CD4-positive, alpha-beta T cell treated with Interleukin-6 for 4 hours (primary cell): ENCODE measurements at regions not wholly inside any gene's neighbourhood (a gene's known extent, or its start where the extent isn't known, plus 50 kb on each side); places are given as distances from the start of the nearest gene placed in this dataset.
"Not testable (repeated sequence)": the region's sequence is repeated elsewhere in the genome, so short reads cannot be mapped to it uniquely, and the experiment has no call there.

ENCODE experiments used
- DNase-seq: peaks from one replicate; pipeline ENCODE4 v3.0.0-alpha.2; 2020; ENCODE audit warnings: mixed read lengths

GRCh38 chr15:30760633-30761032 is 134.7 kb downstream of the ARHGAP11B start:
- DNase-seq, result not testable (repeated sequence)

DNA sequence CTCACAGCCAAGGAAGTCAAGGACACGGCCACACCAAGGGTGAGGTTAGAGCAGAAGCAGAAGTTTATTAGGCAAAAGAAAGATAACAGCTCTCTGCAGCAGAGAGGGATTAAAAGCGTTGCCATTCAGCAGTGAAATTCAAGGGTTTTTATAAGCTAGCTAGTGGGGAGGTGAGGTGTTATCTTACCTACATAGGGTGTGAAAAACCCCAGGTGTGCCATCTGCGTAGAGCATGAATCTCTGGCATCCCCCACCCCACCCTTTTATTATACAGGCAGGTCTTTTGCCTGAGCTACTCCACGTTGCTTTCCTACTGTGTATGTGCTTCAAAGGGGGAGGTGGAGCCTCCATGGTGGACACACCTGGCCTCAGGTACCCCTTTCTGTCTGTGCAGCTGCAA is 135.4 kb downstream of the ARHGAP11B start:
- DNase-seq, result not testable (repeated sequence)

DNA sequence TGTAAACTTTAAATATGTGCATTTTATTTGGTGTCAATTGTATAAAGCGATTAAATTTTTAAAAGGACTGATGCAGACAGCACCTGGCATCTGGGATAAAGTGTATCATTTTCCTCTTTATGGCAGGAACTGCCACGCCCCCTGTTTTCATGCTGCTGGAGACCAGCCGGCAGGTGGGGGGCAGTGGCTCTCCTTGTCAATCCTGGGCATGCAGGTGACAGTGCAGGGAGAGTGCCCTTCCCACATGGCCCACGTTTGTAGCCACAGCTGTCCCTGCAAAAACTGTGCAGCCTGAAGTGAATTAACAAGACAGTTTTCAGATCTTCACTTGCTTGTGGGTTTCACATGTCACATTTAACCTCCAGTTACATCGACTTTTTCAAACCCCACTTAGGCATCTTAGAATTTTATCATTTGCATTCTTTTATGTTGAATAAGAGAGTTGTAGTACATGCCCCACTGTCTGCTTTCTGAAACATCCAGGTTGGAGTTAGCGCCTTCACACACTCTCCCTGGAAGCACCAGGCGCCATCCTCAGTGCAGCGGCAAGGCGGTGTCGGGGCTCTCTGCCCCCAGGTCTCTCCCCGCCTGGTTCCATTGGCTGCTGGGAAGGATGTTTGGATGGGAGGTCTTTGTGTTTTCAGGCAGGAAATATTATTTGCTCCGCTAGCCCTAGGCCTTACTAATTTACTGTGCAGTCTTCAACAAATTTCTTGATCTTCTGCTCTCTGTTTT is 134.2 kb upstream of the FAN1 start:
- not testable (repeated sequence) for DNase-seq

GRCh38 chr15:30770759-30771158 is 133.0 kb upstream of the FAN1 start:
- DNase-seq, result no peak

GRCh38 chr15:30783019-30783418 is 120.7 kb upstream of the FAN1 start:
- no peak for DNase-seq

DNA sequence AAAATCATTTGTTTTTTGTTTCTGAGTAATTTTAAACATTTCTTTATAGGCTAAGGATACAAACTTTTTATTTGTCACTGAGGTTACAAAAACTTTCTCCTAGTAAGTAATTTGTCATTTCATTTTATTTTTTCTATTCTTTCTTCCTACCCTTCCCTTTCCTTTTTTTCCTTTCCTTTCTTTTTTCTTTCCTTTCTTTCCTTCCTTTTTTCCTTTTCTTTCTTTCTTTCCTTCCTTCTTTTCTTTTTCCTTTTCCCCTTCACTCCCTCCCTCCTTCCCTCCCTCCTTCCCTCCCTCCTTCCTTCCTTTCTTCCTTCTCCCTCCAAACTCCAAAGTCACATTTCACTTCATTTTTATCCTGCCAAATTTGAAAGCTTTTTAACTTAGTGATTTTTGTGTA is 115.1 kb upstream of the FAN1 start:
- DNase-seq, result no peak

DNA sequence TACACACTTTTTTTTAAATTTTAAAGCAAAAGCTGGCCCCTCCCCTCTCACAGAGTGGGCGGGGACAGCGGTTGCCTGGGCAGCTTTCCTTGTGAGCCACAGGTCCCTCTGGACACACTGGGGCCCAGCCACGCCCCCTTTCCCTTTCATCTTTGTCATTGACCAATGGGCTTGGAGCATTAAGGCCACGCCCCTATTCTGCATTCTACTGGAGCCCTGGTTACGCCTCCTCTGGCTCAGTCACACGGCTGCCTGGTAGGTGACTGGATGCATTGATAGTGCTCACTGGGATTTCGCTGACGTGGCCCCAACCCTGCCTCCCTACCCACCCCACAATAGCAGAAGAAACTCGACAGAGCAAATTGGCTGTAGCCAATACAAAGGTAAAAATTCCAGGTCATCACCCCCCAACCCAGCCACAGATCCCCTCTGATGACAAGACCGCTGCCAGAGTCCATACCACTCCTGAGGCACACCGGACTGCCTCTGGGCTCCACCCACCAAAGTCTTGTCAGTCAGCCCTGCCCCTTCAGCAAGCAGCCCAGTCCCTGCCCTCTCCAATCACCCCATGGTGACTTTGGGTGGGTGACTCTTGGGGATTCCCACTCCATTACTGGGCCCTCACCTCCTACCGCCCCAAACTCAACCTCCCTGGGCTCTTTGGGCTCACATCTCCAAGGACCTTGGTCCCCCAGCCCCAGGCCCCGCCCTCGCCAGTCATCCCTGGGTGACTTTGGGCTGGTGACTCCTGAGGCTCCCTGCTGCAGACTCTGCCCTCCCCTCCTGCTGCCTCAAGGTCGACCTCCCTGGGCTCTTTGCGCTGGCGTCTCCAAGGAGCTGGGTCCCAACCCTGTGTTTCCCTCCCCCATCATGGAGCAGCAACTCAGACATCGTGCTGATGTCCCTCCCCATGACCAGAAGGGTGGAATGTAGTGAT is 112.2 kb upstream of the FAN1 start:
- no peak for DNase-seq

GRCh38 chr15:30792843-30793242 is 110.9 kb upstream of the FAN1 start:
- DNase-seq, result not testable (repeated sequence)

DNA sequence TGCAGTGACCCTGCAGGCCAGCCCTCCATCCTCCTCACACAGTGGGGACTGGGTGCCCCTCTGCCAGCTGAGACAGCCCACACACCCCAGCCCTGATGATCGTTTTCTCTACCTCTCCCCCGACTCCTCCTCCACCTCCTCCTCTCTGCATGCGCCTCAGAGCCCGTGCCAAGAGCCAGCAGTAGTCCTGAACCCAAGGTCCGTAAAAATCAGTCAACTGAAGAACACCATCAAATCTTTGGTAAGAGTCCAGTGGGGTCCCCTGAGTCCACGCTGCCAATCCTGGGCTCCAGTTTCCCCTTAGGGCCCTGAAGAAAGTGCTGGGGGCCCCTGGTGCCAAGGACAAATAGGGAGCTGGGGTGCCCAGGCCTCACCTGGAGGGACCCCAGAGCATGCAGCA is 109.3 kb upstream of the FAN1 start:
- DNase-seq, result no peak

- not testable (repeated sequence) for DNase-seq
These were observed 104.2 kb upstream of the FAN1 start for GRCh38 chr15:30799565-30799964.

- not testable (repeated sequence) for DNase-seq
These were observed 102.4 kb upstream of the FAN1 start for GRCh38 chr15:30801140-30801895.

DNA sequence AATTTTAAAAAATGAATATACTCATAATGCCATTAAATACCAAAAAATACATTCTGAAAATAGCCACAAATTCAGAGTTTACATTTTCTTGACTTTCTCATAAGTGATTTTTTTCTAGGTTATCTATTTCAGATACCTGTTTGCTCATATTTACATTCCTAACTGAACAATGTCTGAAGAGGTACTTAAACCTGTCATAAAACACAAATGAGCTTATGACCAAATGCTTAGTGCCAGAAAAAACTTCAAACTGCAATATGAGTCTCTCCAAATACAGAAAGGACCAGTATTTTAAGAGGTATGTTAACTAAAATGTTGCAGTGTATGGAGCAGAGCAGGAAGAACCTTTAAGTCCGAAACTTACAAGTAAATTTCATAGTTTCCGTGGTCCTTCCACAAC is 101.7 kb upstream of the FAN1 start:
- not testable (repeated sequence) for DNase-seq

GRCh38 chr15:30803703-30804102 is 100.0 kb upstream of the FAN1 start:
- not testable (repeated sequence) for DNase-seq

GRCh38 chr15:30816430-30816829 is 87.3 kb upstream of the FAN1 start:
- no peak for DNase-seq

- DNase-seq, result peak; percentile 46
These were observed 80.5 kb upstream of the FAN1 start for GRCh38 chr15:30823068-30823813.

DNA sequence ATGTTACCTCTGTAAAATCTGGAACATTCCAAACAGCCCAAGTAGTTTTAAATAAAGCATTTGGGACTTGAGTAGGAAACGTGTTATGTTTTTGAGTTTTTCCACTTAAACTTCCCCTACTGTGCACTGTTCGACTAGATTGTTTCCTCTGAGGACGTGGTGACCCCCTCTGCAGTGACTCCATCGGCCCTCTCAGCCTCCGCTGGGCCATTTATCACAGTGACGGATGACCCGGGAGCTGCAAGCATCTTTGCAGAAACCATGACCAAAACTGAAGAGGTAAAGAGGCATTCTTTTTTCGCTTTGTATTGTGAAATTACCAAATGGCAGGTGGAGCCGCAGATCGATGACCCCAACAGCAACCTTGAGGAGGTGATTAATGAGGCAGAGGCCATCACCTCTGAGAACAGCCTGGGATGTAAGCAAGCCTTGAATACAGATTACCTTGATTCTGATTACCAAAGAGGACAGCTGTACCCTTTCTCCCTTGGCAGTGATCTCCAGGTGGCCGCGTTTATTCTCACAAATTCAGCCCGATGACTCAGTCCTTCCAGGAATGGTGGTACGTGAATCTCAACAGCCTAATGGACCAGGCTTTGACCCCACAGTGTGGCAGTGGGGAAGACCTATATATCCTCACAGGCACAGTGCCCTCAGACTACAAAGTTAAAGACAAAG is 79.1 kb upstream of the FAN1 start:
- no peak for DNase-seq

- DNase-seq, result no peak
These were observed 76.0 kb upstream of the FAN1 start for GRCh38 chr15:30827625-30828303.

- DNase-seq, result not testable (repeated sequence)
These were observed 75.4 kb upstream of the FAN1 start for GRCh38 chr15:30828304-30828639.

DNA sequence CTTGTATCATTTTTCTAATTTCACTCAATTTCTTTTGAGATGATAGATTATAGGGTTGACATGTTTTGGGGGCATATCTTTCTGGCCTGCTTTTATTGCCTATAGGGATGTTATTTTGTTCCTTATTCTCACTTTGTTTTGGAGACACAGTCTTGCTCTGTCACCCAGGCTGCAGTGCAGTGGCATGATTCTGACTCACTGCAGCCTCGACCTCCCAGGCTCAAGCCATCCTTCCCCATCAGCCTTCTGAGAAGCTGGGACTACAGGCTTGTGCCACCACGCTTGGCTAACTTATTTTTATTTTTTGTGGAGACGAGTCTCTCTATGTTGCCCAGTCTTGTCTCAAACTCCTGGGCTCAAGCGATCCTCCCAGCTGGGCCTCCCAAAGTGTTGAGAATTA is 72.8 kb upstream of the FAN1 start:
- no peak for DNase-seq

DNA sequence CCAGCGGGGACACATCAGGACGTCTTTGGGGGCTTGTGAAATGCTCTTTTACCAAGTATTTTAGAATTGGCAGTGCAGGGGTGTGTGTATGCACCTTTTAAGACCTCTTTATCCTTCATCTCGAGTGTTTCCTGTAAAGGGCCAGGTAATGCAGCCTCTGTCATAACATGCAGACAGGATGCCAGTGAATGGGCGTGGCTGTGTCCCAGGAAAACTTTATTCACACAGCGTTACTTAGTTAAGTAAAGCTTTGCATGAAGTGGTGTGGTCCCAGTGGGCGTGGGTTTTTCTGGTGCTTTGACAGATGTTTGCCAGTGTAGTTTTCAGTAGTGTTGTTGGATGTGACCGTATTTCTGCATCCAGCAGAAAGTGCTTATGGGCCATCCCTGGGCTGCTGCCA is 70.3 kb upstream of the FAN1 start:
- DNase-seq, result peak; percentile 43

- DNase-seq, result not testable (repeated sequence)
These were observed 62.1 kb upstream of the FAN1 start for GRCh38 chr15:30841639-30842038.
